ENCODE measurements at regions not wholly inside any gene's neighbourhood (a gene's known extent, or its start where the extent isn't known, plus 50 kb on each side); places are given as distances from the start of the nearest gene placed in this dataset.

DNA sequence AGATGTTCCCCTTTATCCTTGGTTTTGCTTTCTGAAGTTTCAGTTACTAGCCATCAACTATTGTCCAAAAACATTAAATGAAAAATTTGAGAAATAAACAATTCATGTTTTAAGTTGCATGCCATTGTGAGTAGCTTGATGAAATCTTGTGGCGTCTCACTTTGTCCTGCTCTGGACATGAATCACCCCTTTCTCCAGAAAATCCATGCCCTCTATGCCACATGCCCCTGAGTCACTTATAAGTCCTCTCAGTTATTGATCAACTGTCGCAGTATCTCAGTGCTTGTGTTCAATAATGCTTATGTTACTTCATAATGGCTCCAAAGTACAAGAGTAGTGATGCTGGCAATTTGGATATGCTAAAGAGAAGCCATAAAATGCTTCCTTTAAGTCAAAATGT is 208.0 kb upstream of the FERD3L start:
- TF ChIP-seq CTCF (optimal IDR thresholded peaks at IDR 0.05 in 1 of 3, IDR thresholded peaks at IDR 0.05 in 1 of 3, conservative IDR thresholded peaks at IDR 0.05 in 1 of 3; ENCODE audit: extremely low read depth in 1 of 3, insufficient read depth in 2 of 3, low read length in 3 of 3): no peak
- TF ChIP-seq EZH2 (IDR thresholded peaks at IDR 0.05; ENCODE audit: low read length): no peak
